Natural killer cell (primary cell): ENCODE measurements at regions not wholly inside any gene's neighbourhood (a gene's known extent, or its start where the extent isn't known, plus 50 kb on each side); places are given as distances from the start of the nearest gene placed in this dataset.

ENCODE experiments used
- ATAC-seq, 3 donors: fragments of 150-1000 bp in 2 of 3; fragments of 200-7000 bp in 1 of 3; cut with Tn5 transposase; 1 replicate in 1 of 3; 2 replicates in 2 of 3; pipeline ENCODE4 v1.10.0; 2021; ENCODE audit warnings: mild to moderate bottlenecking in 2 of 3, moderate library complexity in 2 of 3
- DNase-seq, 2 donors: peaks; one replicate each; pipeline versions ENCODE4 v3.0.0 to v3.0.0-alpha.2; 2013 to 2021; ENCODE audit warnings: mixed read lengths in 1 of 2
- H3K27ac ChIP-seq: one replicate; pipeline ENCODE4 v1.5.1; 2013; ENCODE audit warnings: mild to moderate bottlenecking, low read length
- H3K27me3 ChIP-seq: one replicate; pipeline ENCODE4 v1.6.1; 2013; ENCODE audit warnings: low read length; ENCODE audit not compliant: control insufficient read depth, insufficient read depth
- H3K36me3 ChIP-seq: one replicate; pipeline ENCODE4 v1.6.1; 2013; ENCODE audit warnings: low read length; ENCODE audit not compliant: control insufficient read depth, insufficient read depth
- H3K4me1 ChIP-seq: one replicate; pipeline ENCODE4 v1.6.1; 2013; ENCODE audit warnings: low read length; ENCODE audit not compliant: control insufficient read depth, insufficient read depth
- H3K4me3 ChIP-seq: one replicate; pipeline ENCODE4 v1.5.1; 2013; ENCODE audit warnings: low read length
- H3K9me3 ChIP-seq: one replicate; pipeline ENCODE4 v1.6.1; 2013; ENCODE audit warnings: low read length; ENCODE audit not compliant: control insufficient read depth, insufficient read depth
- H3K27ac Mint-ChIP-seq, 2 donors: one replicate each; pipeline ENCODE4 v1.8.0; 2022; ENCODE audit warnings: mild to moderate bottlenecking in 2 of 2, mixed read lengths in 2 of 2, moderate library complexity in 1 of 2
- H3K27me3 Mint-ChIP-seq, 2 donors: one replicate each; pipeline ENCODE4 v1.8.0; 2022; ENCODE audit warnings: low read depth in 2 of 2, mixed read lengths in 2 of 2
- H3K36me3 Mint-ChIP-seq: one replicate; pipeline ENCODE4 v1.8.0; 2022; ENCODE audit warnings: mixed read lengths
- H3K4me1 Mint-ChIP-seq, 2 donors: one replicate each; pipeline ENCODE4 v1.8.0; 2022; ENCODE audit warnings: mixed read lengths in 2 of 2
- H3K4me3 Mint-ChIP-seq: one replicate; pipeline ENCODE4 v1.8.0; 2022; ENCODE audit warnings: mild to moderate bottlenecking, moderate library complexity, mixed read lengths
- H3K9me3 Mint-ChIP-seq, 2 donors: one replicate each; pipeline ENCODE4 v1.8.0; 2022; ENCODE audit warnings: mixed read lengths in 2 of 2
- WGBS: methylation state at CpG from one replicate; pipeline ENCODE4 v1.1.7; 2013; ENCODE audit warnings: missing lambda C conversion rate; ENCODE audit not compliant: insufficient coverage; 5-methylcytosine and 5-hydroxymethylcytosine counted together
- intact Hi-C: fragments of 100-400 bp; cut with micrococcal nuclease; formaldehyde crosslinking; loops from one replicate; pipeline ENCODE4 v1.14.2; 2022
- TF ChIP-seq, protein P1 (sequence below): fragments of 200-600 bp; IDR thresholded peaks from one replicate; pipeline ENCODE4 v1.8.0; 2022; ENCODE audit warnings: antibody characterized with exemption

- H3K36me3 ChIP-seq: no peaks in the 10 kb centered on the region
- intact Hi-C loops: no loop called here
- no peak overlapping the region for H3K27ac ChIP-seq
- WGBS: no CpG with 5 or more reads among the region's 1 CpG
- Mint-ChIP-seq H3K4me1 (no peaks in the 10 kb centered on the region), H3K4me3 (no peak overlapping the region), H3K9me3 (peaks cover 3 to 11% of the 10 kb centered on the region in 2 donors), H3K36me3 (no peaks in the 10 kb centered on the region), H3K27ac (no peak overlapping the region), H3K27me3 (no peaks in the 10 kb centered on the region)
- H3K4me3 ChIP-seq: no peak overlapping the region
- H3K27me3 ChIP-seq: no peaks in the 10 kb centered on the region
- no peaks in the 10 kb centered on the region for H3K9me3 ChIP-seq
- DNase-seq: no peak
- no peaks in the 10 kb centered on the region for H3K4me1 ChIP-seq
- ATAC-seq: no peak
- TF ChIP-seq, protein P1, sequence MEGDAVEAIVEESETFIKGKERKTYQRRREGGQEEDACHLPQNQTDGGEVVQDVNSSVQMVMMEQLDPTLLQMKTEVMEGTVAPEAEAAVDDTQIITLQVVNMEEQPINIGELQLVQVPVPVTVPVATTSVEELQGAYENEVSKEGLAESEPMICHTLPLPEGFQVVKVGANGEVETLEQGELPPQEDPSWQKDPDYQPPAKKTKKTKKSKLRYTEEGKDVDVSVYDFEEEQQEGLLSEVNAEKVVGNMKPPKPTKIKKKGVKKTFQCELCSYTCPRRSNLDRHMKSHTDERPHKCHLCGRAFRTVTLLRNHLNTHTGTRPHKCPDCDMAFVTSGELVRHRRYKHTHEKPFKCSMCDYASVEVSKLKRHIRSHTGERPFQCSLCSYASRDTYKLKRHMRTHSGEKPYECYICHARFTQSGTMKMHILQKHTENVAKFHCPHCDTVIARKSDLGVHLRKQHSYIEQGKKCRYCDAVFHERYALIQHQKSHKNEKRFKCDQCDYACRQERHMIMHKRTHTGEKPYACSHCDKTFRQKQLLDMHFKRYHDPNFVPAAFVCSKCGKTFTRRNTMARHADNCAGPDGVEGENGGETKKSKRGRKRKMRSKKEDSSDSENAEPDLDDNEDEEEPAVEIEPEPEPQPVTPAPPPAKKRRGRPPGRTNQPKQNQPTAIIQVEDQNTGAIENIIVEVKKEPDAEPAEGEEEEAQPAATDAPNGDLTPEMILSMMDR: no peak
Observed at GRCh38 chr6:18958146-18958545, 571.0 kb downstream of the RNF144B start.

- no peak for ATAC-seq
- Mint-ChIP-seq H3K27me3 (no peaks in the 10 kb centered on the region), H3K36me3 (no peaks in the 10 kb centered on the region), H3K9me3 (peaks cover 11 to 21% of the 10 kb centered on the region in 2 donors), H3K27ac (no peak overlapping the region), H3K4me3 (no peak overlapping the region), H3K4me1 (no peaks in the 10 kb centered on the region)
- 78% methylated on average over 1 of the region's 2 CpGs for WGBS
- intact Hi-C loops: no loop called here
- Histone ChIP-seq H3K27me3 (no peaks in the 10 kb centered on the region), H3K4me3 (no peak overlapping the region), H3K27ac (no peak overlapping the region), H3K4me1 (no peaks in the 10 kb centered on the region), H3K36me3 (no peaks in the 10 kb centered on the region), H3K9me3 (no peaks in the 10 kb centered on the region)
- TF ChIP-seq, protein P1: no peak
- DNase-seq: no peak
Observed at GRCh38 chr6:18961566-18961965, 574.4 kb downstream of the RNF144B start.

- 92% methylated on average over 3 of the region's 4 CpGs for WGBS
- intact Hi-C loops: no loop called here
- Mint-ChIP-seq H3K9me3 (peaks cover 11 to 18% of the 10 kb centered on the region in 2 donors), H3K4me3 (no peak overlapping the region), H3K36me3 (no peaks in the 10 kb centered on the region), H3K27ac (no peak overlapping the region), H3K4me1 (no peaks in the 10 kb centered on the region), H3K27me3 (no peaks in the 10 kb centered on the region)
- Histone ChIP-seq H3K36me3 (no peaks in the 10 kb centered on the region), H3K27ac (no peak overlapping the region), H3K4me3 (no peak overlapping the region), H3K27me3 (no peaks in the 10 kb centered on the region), H3K4me1 (no peaks in the 10 kb centered on the region), H3K9me3 (no peaks in the 10 kb centered on the region)
- ATAC-seq (no peak), DNase-seq (no peak)
- TF ChIP-seq, protein P1: no peak
Observed at GRCh38 chr6:18962361-18962905, 575.3 kb downstream of the RNF144B start.

DNA sequence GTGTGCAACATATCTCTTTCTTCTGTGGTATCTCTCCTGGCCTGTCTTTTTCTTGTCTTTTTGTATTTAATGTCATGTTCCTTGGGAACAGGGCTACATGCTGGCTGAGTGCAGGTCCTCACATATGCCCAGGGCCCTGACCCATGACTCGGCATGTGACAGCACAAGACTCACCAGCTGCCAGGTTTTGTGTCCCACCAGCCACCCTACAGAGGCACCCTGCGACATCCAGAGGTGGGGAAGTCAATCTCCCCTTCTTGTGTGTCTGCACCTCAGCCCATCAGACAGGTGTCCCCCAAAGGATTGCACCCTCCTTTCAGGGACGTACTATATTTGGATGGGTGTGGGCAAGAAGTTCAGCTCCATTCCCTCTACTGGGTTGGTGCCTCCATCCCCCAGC lies 576.3 kb downstream of the RNF144B start:
- H3K4me1 Mint-ChIP-seq: no peaks in the 10 kb centered on the region
- Histone ChIP-seq H3K27me3 (no peaks in the 10 kb centered on the region), H3K4me1 (no peaks in the 10 kb centered on the region), H3K36me3 (no peaks in the 10 kb centered on the region), H3K9me3 (no peaks in the 10 kb centered on the region), H3K4me3 (no peak overlapping the region), H3K27ac (no peak overlapping the region)
- no peak for DNase-seq
- 95% methylated on average over 3 of the region's 3 CpGs for WGBS
- no peak for ATAC-seq
- TF ChIP-seq, protein P1: no peak
- no peaks in the 10 kb centered on the region for H3K36me3 Mint-ChIP-seq
- intact Hi-C loops: no loop called here
- H3K4me3 Mint-ChIP-seq: no peak overlapping the region
- peaks cover 20 to 22% of the 10 kb centered on the region in 2 donors for H3K9me3 Mint-ChIP-seq
- no peaks in the 10 kb centered on the region for H3K27me3 Mint-ChIP-seq
- no peak overlapping the region for H3K27ac Mint-ChIP-seq
